ENCODE measurements at regions not wholly inside any gene's neighbourhood (a gene's known extent, or its start where the extent isn't known, plus 50 kb on each side); places are given as distances from the start of the nearest gene placed in this dataset.

GRCh38 chr15:47362118-47362905 is 355.0 kb upstream of the SEMA6D start:
- DNase-seq: no peak
- Histone ChIP-seq H3K4me3 (ENCODE audit: low read length) (no peak overlapping the region), H3K4me1 (ENCODE audit: control insufficient read depth, insufficient read depth, low read length) (no peaks in the 10 kb centered on the region), H3K27ac (ENCODE audit: low read length) (no peak overlapping the region), H3K9me3 (replicated peaks; ENCODE audit: control insufficient read depth, low read depth, low read length) (no peaks in the 10 kb centered on the region), H3K36me3 (ENCODE audit: control insufficient read depth, insufficient read depth, low read length) (no peaks in the 10 kb centered on the region), H3K27me3 (ENCODE audit: control insufficient read depth, insufficient read depth, low read length) (no peaks in the 10 kb centered on the region)
- 74% methylated on average over 5 of the region's 8 CpGs for WGBS (ENCODE audit: insufficient coverage)

GRCh38 chr15:47363653-47364052 is 353.7 kb upstream of the SEMA6D start:
- no peak for DNase-seq
- no peaks in the 10 kb centered on the region for H3K27me3 ChIP-seq (ENCODE audit: control insufficient read depth, insufficient read depth, low read length)
- 100% methylated on average over 1 of the region's 5 CpGs for WGBS (ENCODE audit: insufficient coverage)
- no peak overlapping the region for H3K27ac ChIP-seq (ENCODE audit: low read length)
- H3K4me1 ChIP-seq (ENCODE audit: control insufficient read depth, insufficient read depth, low read length): no peaks in the 10 kb centered on the region
- H3K9me3 ChIP-seq (replicated peaks; ENCODE audit: control insufficient read depth, low read depth, low read length): no peaks in the 10 kb centered on the region
- no peak overlapping the region for H3K4me3 ChIP-seq (ENCODE audit: low read length)
- H3K36me3 ChIP-seq (ENCODE audit: control insufficient read depth, insufficient read depth, low read length): no peaks in the 10 kb centered on the region

- no peak overlapping the region for H3K27ac ChIP-seq (ENCODE audit: low read length)
- no peak for DNase-seq
- H3K4me3 ChIP-seq (ENCODE audit: low read length): no peak overlapping the region
- no peaks in the 10 kb centered on the region for H3K36me3 ChIP-seq (ENCODE audit: control insufficient read depth, insufficient read depth, low read length)
- 45% methylated on average over 5 of the region's 9 CpGs for WGBS (ENCODE audit: insufficient coverage)
- no peaks in the 10 kb centered on the region for H3K4me1 ChIP-seq (ENCODE audit: control insufficient read depth, insufficient read depth, low read length)
- H3K27me3 ChIP-seq (ENCODE audit: control insufficient read depth, insufficient read depth, low read length): no peaks in the 10 kb centered on the region
- H3K9me3 ChIP-seq (replicated peaks; ENCODE audit: control insufficient read depth, low read depth, low read length): no peaks in the 10 kb centered on the region
These were observed 352.8 kb upstream of the SEMA6D start for GRCh38 chr15:47364230-47365141.

- DNase-seq: no peak
- Histone ChIP-seq H3K9me3 (replicated peaks; ENCODE audit: control insufficient read depth, low read depth, low read length) (no peaks in the 10 kb centered on the region), H3K36me3 (ENCODE audit: control insufficient read depth, insufficient read depth, low read length) (no peaks in the 10 kb centered on the region), H3K4me1 (ENCODE audit: control insufficient read depth, insufficient read depth, low read length) (no peaks in the 10 kb centered on the region), H3K27me3 (ENCODE audit: control insufficient read depth, insufficient read depth, low read length) (no peaks in the 10 kb centered on the region), H3K4me3 (ENCODE audit: low read length) (no peak overlapping the region), H3K27ac (ENCODE audit: low read length) (no peak overlapping the region)
- 60% methylated on average over 1 of the region's 2 CpGs for WGBS (ENCODE audit: insufficient coverage)
These were observed 350.4 kb upstream of the SEMA6D start for GRCh38 chr15:47366884-47367283.

- no peaks in the 10 kb centered on the region for H3K36me3 ChIP-seq (ENCODE audit: control insufficient read depth, insufficient read depth, low read length)
- no peak for DNase-seq
- 67% methylated on average over 2 of the region's 3 CpGs for WGBS (ENCODE audit: insufficient coverage)
- H3K27ac ChIP-seq (ENCODE audit: low read length): no peak overlapping the region
- H3K27me3 ChIP-seq (ENCODE audit: control insufficient read depth, insufficient read depth, low read length): no peaks in the 10 kb centered on the region
- H3K4me3 ChIP-seq (ENCODE audit: low read length): no peak overlapping the region
- H3K4me1 ChIP-seq (ENCODE audit: control insufficient read depth, insufficient read depth, low read length): no peaks in the 10 kb centered on the region
- H3K9me3 ChIP-seq (replicated peaks; ENCODE audit: control insufficient read depth, low read depth, low read length): no peaks in the 10 kb centered on the region
These were observed 349.4 kb upstream of the SEMA6D start for GRCh38 chr15:47367726-47368390.

- H3K27ac ChIP-seq (ENCODE audit: low read length): no peak overlapping the region
- H3K9me3 ChIP-seq (replicated peaks; ENCODE audit: control insufficient read depth, low read depth, low read length): no peaks in the 10 kb centered on the region
- H3K36me3 ChIP-seq (ENCODE audit: control insufficient read depth, insufficient read depth, low read length): no peaks in the 10 kb centered on the region
- no peaks in the 10 kb centered on the region for H3K4me1 ChIP-seq (ENCODE audit: control insufficient read depth, insufficient read depth, low read length)
- no peaks in the 10 kb centered on the region for H3K27me3 ChIP-seq (ENCODE audit: control insufficient read depth, insufficient read depth, low read length)
- H3K4me3 ChIP-seq (ENCODE audit: low read length): no peak overlapping the region
- DNase-seq: no peak
- 100% methylated on average over 2 of the region's 2 CpGs for WGBS (ENCODE audit: insufficient coverage)
These were observed 345.4 kb upstream of the SEMA6D start for GRCh38 chr15:47371939-47372338.

GRCh38 chr15:47374222-47374621 is 343.1 kb upstream of the SEMA6D start:
- no peak overlapping the region for H3K27ac ChIP-seq (ENCODE audit: low read length)
- no peaks in the 10 kb centered on the region for H3K4me1 ChIP-seq (ENCODE audit: control insufficient read depth, insufficient read depth, low read length)
- H3K36me3 ChIP-seq (ENCODE audit: control insufficient read depth, insufficient read depth, low read length): no peaks in the 10 kb centered on the region
- WGBS (ENCODE audit: insufficient coverage): 13% methylated on average over 1 of the region's 1 CpG
- no peak for DNase-seq
- no peak overlapping the region for H3K4me3 ChIP-seq (ENCODE audit: low read length)
- H3K9me3 ChIP-seq (replicated peaks; ENCODE audit: control insufficient read depth, low read depth, low read length): no peaks in the 10 kb centered on the region
- H3K27me3 ChIP-seq (ENCODE audit: control insufficient read depth, insufficient read depth, low read length): no peaks in the 10 kb centered on the region

- Histone ChIP-seq H3K36me3 (ENCODE audit: control insufficient read depth, insufficient read depth, low read length) (no peaks in the 10 kb centered on the region), H3K9me3 (replicated peaks; ENCODE audit: control insufficient read depth, low read depth, low read length) (no peaks in the 10 kb centered on the region), H3K4me3 (ENCODE audit: low read length) (no peak overlapping the region), H3K4me1 (ENCODE audit: control insufficient read depth, insufficient read depth, low read length) (no peaks in the 10 kb centered on the region), H3K27ac (ENCODE audit: low read length) (no peak overlapping the region), H3K27me3 (ENCODE audit: control insufficient read depth, insufficient read depth, low read length) (no peaks in the 10 kb centered on the region)
- WGBS (ENCODE audit: insufficient coverage): no CpG with 5 or more reads among the region's 3 CpGs
- DNase-seq: no peak
These were observed 341.1 kb upstream of the SEMA6D start for GRCh38 chr15:47376190-47376589.

GRCh38 chr15:47377465-47377864 is 339.8 kb upstream of the SEMA6D start:
- Histone ChIP-seq H3K36me3 (ENCODE audit: control insufficient read depth, insufficient read depth, low read length) (no peaks in the 10 kb centered on the region), H3K27me3 (ENCODE audit: control insufficient read depth, insufficient read depth, low read length) (no peaks in the 10 kb centered on the region), H3K4me1 (ENCODE audit: control insufficient read depth, insufficient read depth, low read length) (no peaks in the 10 kb centered on the region), H3K27ac (ENCODE audit: low read length) (no peak overlapping the region), H3K4me3 (ENCODE audit: low read length) (no peak overlapping the region), H3K9me3 (replicated peaks; ENCODE audit: control insufficient read depth, low read depth, low read length) (no peaks in the 10 kb centered on the region)
- DNase-seq: no peak
- WGBS (ENCODE audit: insufficient coverage): 43% methylated on average over 1 of the region's 2 CpGs

- no peaks in the 10 kb centered on the region for H3K27me3 ChIP-seq (ENCODE audit: control insufficient read depth, insufficient read depth, low read length)
- no peaks in the 10 kb centered on the region for H3K36me3 ChIP-seq (ENCODE audit: control insufficient read depth, insufficient read depth, low read length)
- H3K27ac ChIP-seq (ENCODE audit: low read length): no peak overlapping the region
- H3K4me3 ChIP-seq (ENCODE audit: low read length): no peak overlapping the region
- H3K4me1 ChIP-seq (ENCODE audit: control insufficient read depth, insufficient read depth, low read length): no peaks in the 10 kb centered on the region
- no peaks in the 10 kb centered on the region for H3K9me3 ChIP-seq (replicated peaks; ENCODE audit: control insufficient read depth, low read depth, low read length)
- no peak for DNase-seq
- WGBS (ENCODE audit: insufficient coverage): no CpG with 5 or more reads among the region's 2 CpGs
These were observed 338.8 kb upstream of the SEMA6D start for GRCh38 chr15:47378527-47378926.

All from muscle of leg (tissue), 3 donors.